Daoy (cell line): ENCODE measurements at regions not wholly inside any gene's neighbourhood (a gene's known extent, or its start where the extent isn't known, plus 50 kb on each side); places are given as distances from the start of the nearest gene placed in this dataset.

Experiments used
- DNase-seq: peaks from one replicate; pipeline ENCODE4 v3.0.0-alpha.2; 2015; ENCODE audit warnings: low read depth

DNA sequence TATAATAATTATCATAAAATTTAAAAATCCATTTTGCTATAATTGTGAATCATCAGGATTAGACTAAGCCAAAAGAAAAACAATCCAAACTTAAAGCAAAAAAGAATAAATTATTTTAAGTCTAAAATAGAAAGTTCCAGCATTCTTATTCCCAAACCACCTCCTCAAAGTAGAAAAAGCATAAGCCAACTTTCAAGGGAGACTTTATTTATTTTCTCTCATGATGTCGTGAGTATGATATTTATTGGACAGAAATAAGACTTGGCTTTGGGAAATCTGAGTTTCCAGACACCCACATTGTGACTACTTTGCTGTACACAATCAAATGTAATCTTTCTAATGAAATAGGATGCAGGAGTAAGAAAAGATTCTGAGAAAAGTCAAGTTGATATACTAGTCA lies 372.1 kb downstream of the MTRR start:
- DNase-seq = no peak

DNA sequence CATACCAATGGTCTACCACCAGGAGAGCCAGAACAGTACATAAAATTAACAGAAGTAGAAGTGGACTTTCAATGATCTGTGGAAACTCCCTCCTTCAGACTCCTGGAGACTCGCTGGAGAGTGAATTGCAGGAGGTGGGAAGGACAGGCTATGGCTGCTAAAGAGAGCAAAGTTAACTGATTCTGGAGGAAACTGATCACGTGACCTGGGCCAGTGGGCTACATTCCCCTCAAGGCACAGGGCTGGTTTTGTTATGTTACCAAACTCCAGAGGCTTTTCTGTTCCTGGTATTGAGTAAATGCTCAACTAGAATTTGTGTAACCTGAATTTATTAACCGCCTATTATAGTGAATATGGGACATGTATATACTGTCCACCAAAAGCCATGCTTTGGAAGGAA lies 372.6 kb downstream of the MTRR start:
- DNase-seq = no peak

GRCh38 chr5:8247049-8247899 lies 378.3 kb downstream of the MTRR start:
- no peak for DNase-seq

GRCh38 chr5:8253376-8253775 lies 384.4 kb downstream of the MTRR start:
- DNase-seq = no peak

DNA sequence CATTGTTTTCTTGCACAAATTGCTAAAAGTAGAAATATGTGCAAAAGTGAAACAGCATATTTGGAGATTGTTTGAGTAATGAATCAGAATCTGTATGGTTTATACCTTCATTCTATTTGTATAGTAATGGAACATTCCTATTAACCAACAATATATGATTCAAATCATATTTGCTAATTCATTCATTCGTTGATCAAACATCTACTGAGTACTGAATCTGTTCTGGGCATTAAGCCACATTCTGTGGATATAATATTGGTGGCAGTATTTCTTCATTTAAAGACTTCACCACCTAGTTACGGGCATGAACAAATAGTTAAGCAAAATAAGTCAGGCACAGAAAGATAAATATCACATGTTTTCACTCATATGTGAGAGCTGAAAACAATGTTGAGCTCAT lies 385.7 kb downstream of the MTRR start:
- no peak for DNase-seq

DNA sequence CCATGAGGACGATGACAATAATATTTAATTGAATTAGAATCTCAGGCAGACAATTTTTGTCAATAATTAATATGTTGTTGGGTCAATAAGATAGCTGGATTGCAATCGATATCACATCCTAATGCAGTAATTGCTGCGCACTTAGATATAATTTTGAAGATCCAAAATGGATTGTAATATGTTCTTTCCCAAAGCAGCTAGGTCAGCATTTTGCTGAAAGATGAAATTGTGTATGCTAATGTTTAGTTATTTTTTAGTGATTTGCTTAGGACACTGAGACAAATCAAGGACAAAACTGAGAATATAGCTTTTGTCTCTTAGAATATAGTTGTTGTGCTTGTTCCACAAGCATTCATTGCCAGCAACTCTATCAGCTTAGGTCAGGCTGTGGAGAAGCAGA lies 389.9 kb downstream of the MTRR start:
- DNase-seq = no peak

- peak; percentile 28 for DNase-seq
Measured at GRCh38 chr5:8270246-8270645, 401.3 kb downstream of the MTRR start.

DNA sequence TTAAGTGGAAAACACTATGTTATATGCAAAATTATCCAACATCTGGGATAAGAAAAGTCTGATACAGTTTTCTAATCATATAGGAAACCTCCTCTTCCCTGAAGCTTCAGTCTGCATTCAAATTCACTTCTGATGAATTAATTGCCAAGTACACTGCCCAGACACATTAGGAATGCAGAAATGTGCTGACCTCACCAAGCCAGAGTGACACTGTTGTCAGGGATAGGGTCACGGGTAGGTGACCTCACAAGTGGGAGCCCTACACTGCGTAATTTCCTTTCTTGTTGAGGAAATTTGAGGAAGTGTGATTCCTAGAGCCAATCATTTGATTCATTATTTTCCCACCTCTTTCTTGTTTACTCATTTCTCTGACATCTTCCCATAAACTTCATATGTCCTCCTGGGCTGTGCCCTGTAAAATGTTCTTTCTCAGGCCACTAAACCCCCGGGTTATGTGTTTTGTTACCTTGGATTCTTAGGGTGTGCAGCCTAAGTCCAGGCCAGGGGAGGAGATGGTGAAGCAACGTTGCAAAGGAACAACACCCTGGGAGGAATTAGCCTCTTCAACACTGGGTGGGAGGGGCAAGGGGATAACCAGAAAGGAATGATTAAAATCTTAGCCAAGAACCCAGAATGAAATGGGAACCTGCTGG lies 411.9 kb downstream of the MTRR start:
- DNase-seq = no peak

- no peak for DNase-seq
Measured at GRCh38 chr5:8288334-8288733, 419.4 kb downstream of the MTRR start.

- DNase-seq = no peak
Measured at GRCh38 chr5:8288897-8289516, 420.1 kb downstream of the MTRR start.

DNA sequence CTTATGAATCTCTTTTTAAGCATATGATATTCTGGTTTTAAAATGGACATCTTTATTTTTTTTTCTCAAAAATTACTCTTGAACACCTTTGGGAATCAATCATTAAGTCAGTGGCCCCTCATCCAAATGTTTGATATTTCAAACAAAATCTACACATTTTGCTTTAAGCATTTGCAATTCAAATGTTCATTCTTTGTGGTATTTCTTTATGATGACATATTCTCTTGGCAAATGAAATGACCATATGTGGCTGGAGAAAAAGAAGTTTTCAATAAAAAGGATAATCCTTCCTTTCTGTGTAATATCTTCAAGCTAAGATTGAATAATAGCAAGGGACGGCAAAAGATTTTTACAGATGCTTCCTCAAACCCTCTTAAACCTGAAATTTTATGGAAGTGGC lies 420.8 kb downstream of the MTRR start:
- no peak for DNase-seq

DNA sequence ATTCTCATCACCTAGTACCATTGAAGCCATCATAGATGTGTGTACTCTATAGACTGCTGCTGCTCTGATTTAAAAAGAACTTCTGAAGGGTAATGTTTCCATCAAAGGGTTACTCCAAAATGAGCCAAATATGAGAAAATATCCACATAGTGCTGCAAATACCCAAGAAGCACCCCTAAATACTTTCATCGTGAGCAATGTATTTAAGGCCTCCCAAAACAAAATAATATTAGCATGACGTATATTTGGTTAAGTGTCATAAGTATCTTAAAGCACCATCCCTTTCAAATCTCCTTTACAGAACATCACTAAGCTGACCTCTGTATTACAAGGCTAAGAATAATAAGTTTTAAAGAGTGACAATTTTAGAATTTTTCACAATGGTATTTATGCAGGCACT lies 421.8 kb downstream of the MTRR start:
- no peak for DNase-seq

- no peak for DNase-seq
Measured at GRCh38 chr5:8291641-8292040, 422.7 kb downstream of the MTRR start.

DNA sequence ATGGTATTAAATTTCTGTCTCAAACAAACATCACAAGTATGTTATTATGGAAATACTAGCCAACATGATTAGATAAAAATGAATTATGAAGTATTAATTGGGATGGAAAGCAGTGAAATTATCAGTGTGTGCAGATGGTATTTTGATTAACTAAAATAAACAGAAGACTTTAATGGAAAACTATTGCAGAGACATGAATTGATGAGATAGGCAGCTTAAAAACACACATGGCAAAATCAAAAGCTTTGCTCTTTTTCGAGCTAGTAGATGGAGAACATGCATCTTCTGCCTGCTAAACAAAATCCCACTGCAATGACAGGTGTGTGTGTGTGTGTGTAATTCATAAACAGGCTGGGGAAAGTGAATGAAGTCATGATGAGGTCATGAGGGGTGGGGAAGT lies 426.2 kb downstream of the MTRR start:
- DNase-seq = no peak

GRCh38 chr5:8299716-8300115 lies 430.8 kb downstream of the MTRR start:
- DNase-seq = no peak

DNA sequence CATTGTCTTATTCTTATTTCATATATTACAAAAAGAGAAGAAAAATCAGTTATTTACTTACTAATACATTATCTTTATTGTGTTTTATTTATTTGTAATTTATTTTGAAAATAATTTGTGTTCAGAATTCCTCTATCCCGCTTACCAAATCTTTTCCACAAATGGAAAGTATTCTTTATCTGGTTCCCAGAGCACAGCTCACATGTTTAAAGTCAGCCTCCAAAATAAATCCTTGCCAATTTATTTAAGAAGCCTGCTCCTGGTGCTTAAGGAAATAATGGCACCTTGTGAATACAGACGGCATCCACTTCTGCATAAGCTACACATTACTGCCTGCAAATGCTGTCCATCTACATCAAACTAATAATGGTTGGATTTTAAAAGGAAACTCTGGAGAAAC lies 435.4 kb downstream of the MTRR start:
- no peak for DNase-seq

DNA sequence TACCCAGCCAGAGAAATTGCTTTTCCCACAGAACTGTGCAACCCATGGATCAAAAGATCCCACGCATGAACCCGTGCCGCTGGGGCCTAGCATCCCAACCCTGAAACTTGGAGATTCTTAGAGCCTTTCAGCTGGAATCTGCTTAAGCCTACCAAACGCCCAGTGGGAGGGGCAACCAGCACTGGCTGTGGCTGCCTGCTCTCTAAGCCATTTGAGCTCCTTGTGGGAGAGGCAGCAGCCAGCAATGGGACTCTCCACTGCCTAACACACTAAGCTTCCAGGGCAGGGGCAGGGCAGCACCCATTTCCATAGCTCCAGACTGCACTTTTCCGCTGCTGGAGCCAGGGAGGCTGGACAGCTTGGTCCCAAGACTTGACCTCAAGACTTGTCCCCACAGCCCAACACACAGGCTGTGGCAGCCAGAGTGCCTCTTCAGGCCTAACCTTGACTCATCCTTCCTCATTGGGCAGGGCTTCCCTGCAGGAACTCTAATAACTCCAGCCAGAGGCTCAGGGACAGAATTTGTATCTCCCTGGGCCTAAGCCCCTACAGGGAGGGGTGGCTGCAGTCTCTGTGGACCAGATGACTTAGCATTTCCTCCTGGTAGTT lies 437.4 kb downstream of the MTRR start:
- no peak for DNase-seq

DNA sequence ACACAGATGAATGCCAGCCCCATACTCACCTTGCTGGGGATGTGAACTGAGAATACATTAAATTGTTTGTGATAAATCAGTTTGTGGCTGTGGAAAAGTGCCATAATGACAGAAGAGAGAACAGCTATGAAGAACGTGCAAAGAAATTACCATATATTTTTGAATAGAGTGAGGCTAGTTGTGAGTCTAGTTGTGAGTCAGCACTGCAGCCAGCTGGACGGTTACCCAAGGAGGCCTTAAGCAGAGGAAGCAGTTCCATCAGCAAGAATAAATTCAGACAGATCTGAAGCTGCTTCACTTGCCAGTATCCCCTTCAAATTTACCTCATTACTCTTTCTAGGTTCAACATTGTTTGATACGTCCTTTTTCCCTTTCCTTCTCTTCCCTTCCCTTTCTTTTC lies 446.0 kb downstream of the MTRR start:
- no peak for DNase-seq

- DNase-seq = no peak
Measured at GRCh38 chr5:8316608-8317280, 447.8 kb downstream of the MTRR start.

GRCh38 chr5:8317335-8317734 lies 448.4 kb downstream of the MTRR start:
- DNase-seq = no peak

DNA sequence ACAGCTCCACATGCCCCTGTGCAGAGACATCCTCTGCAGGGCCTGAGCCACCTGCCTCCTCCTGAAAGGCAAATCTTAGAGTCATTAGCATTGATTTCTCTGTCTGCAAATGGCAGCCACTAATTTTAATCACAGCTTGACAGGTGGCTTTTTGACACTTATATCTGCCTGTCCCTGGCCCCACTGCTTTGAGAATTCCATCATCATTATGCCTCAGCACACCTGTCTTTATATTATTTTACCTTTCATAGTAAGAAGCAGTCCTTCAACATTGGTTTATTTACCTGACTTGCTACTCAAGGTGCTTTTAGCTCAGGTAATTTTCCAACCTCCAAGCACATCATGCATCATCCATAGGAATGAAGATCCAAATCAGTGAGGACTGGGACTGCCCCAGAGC lies 451.3 kb downstream of the MTRR start:
- no peak for DNase-seq

DNA sequence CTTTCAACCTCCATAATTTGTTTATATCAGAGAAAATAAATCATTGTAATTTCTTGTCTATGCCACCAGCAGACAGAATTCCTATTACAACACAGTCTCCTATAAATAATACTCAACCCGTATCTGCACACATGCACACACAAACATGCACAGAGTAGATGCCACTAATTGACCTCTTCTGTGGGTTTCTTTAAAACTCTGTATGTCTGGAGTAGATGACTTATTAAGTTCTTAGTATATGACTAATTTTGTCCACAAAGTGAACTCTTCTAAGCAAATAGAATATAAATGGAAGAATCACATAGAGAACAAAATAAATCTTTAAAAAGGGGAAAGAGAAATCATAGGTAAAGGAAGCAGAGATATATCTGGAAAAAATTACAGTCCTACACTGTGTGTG lies 452.3 kb downstream of the MTRR start:
- no peak for DNase-seq
